Psoas muscle (tissue), 7 donors: ENCODE measurements at regions not wholly inside any gene's neighbourhood (a gene's known extent, or its start where the extent isn't known, plus 50 kb on each side); places are given as distances from the start of the nearest gene placed in this dataset.

Experiments used
- ATAC-seq, 4 donors: fragments of 200-7000 bp; cut with Tn5 transposase; one replicate each; pipeline ENCODE4 v1.9.1; 2020; ENCODE audit warnings: moderate library complexity in 3 of 4, mild to moderate bottlenecking in 2 of 4
- DNase-seq, 2 donors: peaks; one replicate each; pipeline ENCODE4 v3.0.0-alpha.2; 2020
- H3K27ac ChIP-seq: fragments of 200-600 bp; one replicate; pipeline ENCODE4 v1.8.0; 2022
- H3K27me3 ChIP-seq, 3 donors: fragments of 200-600 bp in 1 of 3; one replicate each; pipeline versions ENCODE4 v1.6.1 to v1.8.0; 2013 to 2022; ENCODE audit warnings: low read length in 2 of 3, mild to moderate bottlenecking in 2 of 3, moderate library complexity in 1 of 3; ENCODE audit not compliant: insufficient read depth in 3 of 3
- H3K36me3 ChIP-seq, 2 donors: fragments of 200-600 bp in 1 of 2; one replicate each; pipeline versions ENCODE4 v1.6.1 to v1.8.0; 2013 to 2022; ENCODE audit warnings: low read depth in 1 of 2, mild to moderate bottlenecking in 1 of 2, moderate library complexity in 1 of 2; ENCODE audit not compliant: insufficient read depth in 1 of 2
- H3K4me1 ChIP-seq: fragments of 200-600 bp; one replicate; pipeline ENCODE4 v1.8.0; 2022
- H3K4me3 ChIP-seq: fragments of 200-600 bp; one replicate; pipeline ENCODE4 v1.8.0; 2022; ENCODE audit warnings: mild to moderate bottlenecking
- H3K9me3 ChIP-seq: fragments of 200-600 bp; one replicate; pipeline ENCODE4 v1.8.0; 2022
- WGBS, 3 donors: extraction: QIAGEN DNeasy Blood & Tissue Kit; methylation state at CpG; one replicate each; pipeline versions ENCODE4 v1.1.6 to v1.1.7; 2013; 5-methylcytosine and 5-hydroxymethylcytosine counted together
- intact Hi-C, 2 donors: fragments of 100-400 bp; cut with DNase I; formaldehyde crosslinking; loops; one replicate each; pipeline versions ENCODE4 v1.11.0 to v1.14.2; 2022
- TF ChIP-seq, protein P1 (sequence below): fragments of 200-600 bp; IDR thresholded peaks from one replicate; pipeline ENCODE4 v1.8.0; 2022; ENCODE audit warnings: antibody characterized with exemption
- donor health status: healthy with polysubstance abuse.
- donor health status: DM: no; HTN: no; CAD: no; lungs with moderate emphysema.
- donor health status: Bipolar disorder and iron deficiency.
- donor health status: healthy.
- donor health status: DM: yes; HTN: yes; CAD: no.
- donor health status: DM: no; HTN: no; CAD: no.
- donor health status: DM: yes; HTN: yes; CAD: no.

GRCh38 chr1:18546026-18546425 is 65.3 kb downstream of the KLHDC7A start:
- 30 to 38% (median 33%) methylated on average over 8 of the region's 8 CpGs for WGBS, 3 donors
- TF ChIP-seq, protein P1, sequence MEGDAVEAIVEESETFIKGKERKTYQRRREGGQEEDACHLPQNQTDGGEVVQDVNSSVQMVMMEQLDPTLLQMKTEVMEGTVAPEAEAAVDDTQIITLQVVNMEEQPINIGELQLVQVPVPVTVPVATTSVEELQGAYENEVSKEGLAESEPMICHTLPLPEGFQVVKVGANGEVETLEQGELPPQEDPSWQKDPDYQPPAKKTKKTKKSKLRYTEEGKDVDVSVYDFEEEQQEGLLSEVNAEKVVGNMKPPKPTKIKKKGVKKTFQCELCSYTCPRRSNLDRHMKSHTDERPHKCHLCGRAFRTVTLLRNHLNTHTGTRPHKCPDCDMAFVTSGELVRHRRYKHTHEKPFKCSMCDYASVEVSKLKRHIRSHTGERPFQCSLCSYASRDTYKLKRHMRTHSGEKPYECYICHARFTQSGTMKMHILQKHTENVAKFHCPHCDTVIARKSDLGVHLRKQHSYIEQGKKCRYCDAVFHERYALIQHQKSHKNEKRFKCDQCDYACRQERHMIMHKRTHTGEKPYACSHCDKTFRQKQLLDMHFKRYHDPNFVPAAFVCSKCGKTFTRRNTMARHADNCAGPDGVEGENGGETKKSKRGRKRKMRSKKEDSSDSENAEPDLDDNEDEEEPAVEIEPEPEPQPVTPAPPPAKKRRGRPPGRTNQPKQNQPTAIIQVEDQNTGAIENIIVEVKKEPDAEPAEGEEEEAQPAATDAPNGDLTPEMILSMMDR = no peak
- DNase-seq (no peak), ATAC-seq (no peak)
- Histone ChIP-seq H3K27ac (no peak overlapping the region), H3K36me3 (no peaks in the 10 kb centered on the region), H3K4me3 (no peak overlapping the region), H3K9me3 (peaks cover 4% of the 10 kb centered on the region), H3K27me3 (peaks cover 3 to 51% (median 29%) of the 10 kb centered on the region in 3 donors), H3K4me1 (no peaks in the 10 kb centered on the region)
- intact Hi-C loops = no loop called here

DNA sequence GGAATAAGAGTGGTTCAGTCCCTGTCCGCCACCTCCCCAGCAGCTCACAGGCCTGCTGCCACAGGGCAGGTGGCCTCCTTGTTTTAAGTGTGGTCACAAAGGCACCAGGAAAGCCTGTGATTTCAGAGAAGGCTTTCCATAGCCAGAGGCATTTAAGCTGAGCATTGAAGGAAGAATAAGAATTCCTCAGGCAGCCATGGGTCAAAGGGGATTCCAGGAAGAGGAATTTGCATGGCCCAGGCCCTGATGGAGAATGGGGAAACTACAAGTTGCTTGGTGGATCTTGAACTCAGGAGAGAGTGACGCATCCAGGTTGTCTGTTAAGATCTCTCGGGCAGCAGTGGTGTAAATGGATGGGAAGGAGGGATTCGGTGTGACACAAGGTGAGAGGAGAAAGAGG is 66.7 kb downstream of the KLHDC7A start:
- peaks cover 3 to 44% (median 25%) of the 10 kb centered on the region in 3 donors for H3K27me3 ChIP-seq
- no peak overlapping the region for H3K4me3 ChIP-seq
- TF ChIP-seq, protein P1 = no peak
- H3K27ac ChIP-seq = no peak overlapping the region
- H3K4me1 ChIP-seq = no peaks in the 10 kb centered on the region
- intact Hi-C loops = no loop called here
- WGBS, 3 donors = 78 to 96% (median 88%) methylated on average over 4 of the region's 4 CpGs
- H3K36me3 ChIP-seq = no peaks in the 10 kb centered on the region
- peaks cover 4% of the 10 kb centered on the region for H3K9me3 ChIP-seq
- no peak for ATAC-seq
- no peak for DNase-seq

DNA sequence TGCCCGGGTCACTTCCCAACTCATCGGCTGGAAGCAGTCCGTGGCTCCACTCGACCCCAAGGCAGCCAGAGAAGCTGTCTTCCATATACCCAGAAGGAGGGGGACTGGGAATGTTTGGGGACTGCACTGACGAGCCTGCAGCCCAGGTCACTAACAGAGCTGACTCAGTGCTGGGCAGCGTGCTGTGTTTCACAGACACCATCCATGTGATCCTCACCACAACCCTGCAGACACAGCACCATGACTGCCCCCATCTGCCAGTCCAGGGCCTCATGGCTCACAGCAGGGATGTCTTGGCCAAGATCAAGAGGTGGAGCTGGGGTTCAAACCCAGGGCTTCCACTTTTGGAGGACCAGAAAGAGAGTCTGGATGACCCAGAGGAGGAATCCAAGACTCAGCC is 67.9 kb downstream of the KLHDC7A start:
- no peak for ATAC-seq
- Histone ChIP-seq H3K4me1 (no peaks in the 10 kb centered on the region), H3K4me3 (no peak overlapping the region), H3K9me3 (peaks cover 1% of the 10 kb centered on the region), H3K27me3 (peaks cover 3 to 38% (median 16%) of the 10 kb centered on the region in 3 donors), H3K27ac (no peak overlapping the region), H3K36me3 (no peaks in the 10 kb centered on the region)
- intact Hi-C loops = no loop called here
- 15 to 25% (median 16%) methylated on average over 6 of the region's 6 CpGs for WGBS, 3 donors
- DNase-seq = no peak
- TF ChIP-seq, protein P1 = no peak

DNA sequence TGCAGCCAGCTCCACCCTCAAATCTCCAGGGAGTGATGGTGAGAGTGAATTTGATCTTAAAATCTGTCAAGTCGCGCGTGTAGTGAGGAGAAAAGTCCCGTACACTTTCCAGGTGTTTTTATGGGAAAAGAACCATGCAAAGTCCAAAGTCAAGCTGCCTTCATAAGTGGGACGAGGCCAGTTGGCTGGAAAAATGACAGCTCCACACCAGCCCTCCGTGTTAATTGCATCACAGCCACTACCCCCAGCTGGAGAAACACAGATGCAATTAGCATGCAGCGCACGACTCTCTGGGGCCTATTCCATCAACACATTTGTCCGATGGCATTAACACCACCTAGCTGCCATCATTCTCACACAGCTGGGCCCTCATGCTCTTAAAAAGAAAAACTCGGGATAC is 68.4 kb downstream of the KLHDC7A start:
- Histone ChIP-seq H3K36me3 (no peaks in the 10 kb centered on the region), H3K4me1 (no peaks in the 10 kb centered on the region), H3K27ac (no peak overlapping the region), H3K9me3 (no peaks in the 10 kb centered on the region), H3K4me3 (no peak overlapping the region), H3K27me3 (peaks cover 3 to 35% (median 13%) of the 10 kb centered on the region in 3 donors)
- intact Hi-C loops = no loop called here
- WGBS, 3 donors = 19 to 37% (median 32%) methylated on average over 10 of the region's 10 CpGs
- DNase-seq = no peak
- ATAC-seq = no peak
- TF ChIP-seq, protein P1 = no peak

- no peak for DNase-seq
- Histone ChIP-seq H3K9me3 (no peaks in the 10 kb centered on the region), H3K27ac (no peak overlapping the region), H3K27me3 (peaks cover under 1 to 29% (median 13%) of the 10 kb centered on the region in 3 donors), H3K36me3 (no peaks in the 10 kb centered on the region), H3K4me1 (no peaks in the 10 kb centered on the region), H3K4me3 (no peak overlapping the region)
- TF ChIP-seq, protein P1 = no peak
- 23 to 53% (median 37%) methylated on average over 4 of the region's 4 CpGs for WGBS, 3 donors
- intact Hi-C loops = no loop called here
- ATAC-seq = no peak
Observed at GRCh38 chr1:18549906-18550305, 69.2 kb downstream of the KLHDC7A start.
